SK-N-SH (cell line): ENCODE measurements at regions not wholly inside any gene's neighbourhood (a gene's known extent, or its start where the extent isn't known, plus 50 kb on each side); places are given as distances from the start of the nearest gene placed in this dataset.

Experiments
- CTCF ChIA-PET: fragments of 300-600, 350-600 bp; formaldehyde crosslinking; extraction: SDS; loops from one replicate; lab custom pipeline; 2021; lab: Yijun Ruan, JAX
- POLR2A ChIA-PET: fragments of 350-600 bp; sonication (Branson Sonifier 250); formaldehyde crosslinking; extraction: SDS; loops from one replicate; lab custom pipeline; 2020; ENCODE audit warnings: antibody characterized with exemption, inconsistent platforms; lab: Yijun Ruan, JAX
- DNase-seq: peaks from one replicate; pipeline ENCODE4 v3.0.0; 2012
- H2AFZ ChIP-seq: fragments of 200-600 bp; sonication (generic); 2 replicates; pipeline ENCODE4 v1.8.1; 2016; ENCODE audit warnings: antibody characterized with exemption, mild to moderate bottlenecking, low read depth
- H3F3A ChIP-seq: fragments of 200-600 bp; sonication (generic); replicated peaks from 2 replicates; pipeline ENCODE3; 2016; ENCODE audit warnings: antibody characterized with exemption, mild to moderate bottlenecking; ENCODE audit not compliant: insufficient read depth
- H3K27ac ChIP-seq, 2 experiments: fragments of 200-500 bp in 1 of 2; fragments of 200-600 bp in 1 of 2; sonication (Bioruptor generic) in 1 of 2; sonication (generic), shearing (Covaris generic) in 1 of 2; 2 replicates each; pipeline versions ENCODE4 v1.5.1 to v1.6.1; 2014 to 2016; ENCODE audit warnings: low read depth in 2 of 2, inconsistent platforms in 1 of 2, low read length in 1 of 2, mild to moderate bottlenecking in 1 of 2, mixed read lengths in 1 of 2
- H3K27me3 ChIP-seq: fragments of 200-600 bp; sonication (generic), shearing (Covaris generic); 2 replicates; pipeline ENCODE4 v1.6.1; 2016; ENCODE audit warnings: mixed run types; ENCODE audit not compliant: insufficient read depth
- H3K36me3 ChIP-seq, 2 experiments: fragments of 200-500 bp in 1 of 2; fragments of 200-600 bp in 1 of 2; sonication (Bioruptor generic) in 1 of 2; sonication (generic) in 1 of 2; replicated peaks in 1 of 2; 2 replicates each; pipeline versions ENCODE3 to v1.5.1; 2014 to 2016; ENCODE audit warnings: low read length in 1 of 2, mild to moderate bottlenecking in 1 of 2; ENCODE audit not compliant: insufficient read depth in 2 of 2, control insufficient read depth in 1 of 2
- H3K4me1 ChIP-seq, 2 experiments: fragments of 200-500 bp in 1 of 2; fragments of 200-600 bp in 1 of 2; sonication (Bioruptor generic) in 1 of 2; sonication (generic), shearing (Covaris generic) in 1 of 2; 2 replicates each; pipeline versions ENCODE4 v1.5.1 to v1.6.1; 2014 to 2016; ENCODE audit warnings: low read depth in 1 of 2, low read length in 1 of 2, mixed run types in 1 of 2; ENCODE audit not compliant: insufficient read depth in 2 of 2, control insufficient read depth in 1 of 2
- H3K4me2 ChIP-seq: fragments of 200-600 bp; sonication (generic), shearing (Covaris generic); 2 replicates; pipeline ENCODE4 v1.6.1; 2017; ENCODE audit warnings: mixed run types
- H3K4me3 ChIP-seq, 2 experiments: fragments of 200-500 bp in 1 of 2; fragments of 200-600 bp in 1 of 2; sonication (Bioruptor generic) in 1 of 2; sonication (generic), shearing (Covaris generic) in 1 of 2; 2 replicates each; pipeline versions ENCODE4 v1.5.1 to v1.8.1; 2014 to 2016; ENCODE audit warnings: low read depth in 2 of 2, inconsistent platforms in 1 of 2, low read length in 1 of 2, mild to moderate bottlenecking in 1 of 2, mixed read lengths in 1 of 2, moderate library complexity in 1 of 2
- H3K79me2 ChIP-seq: fragments of 200-600 bp; sonication (generic); 2 replicates; pipeline ENCODE4 v1.8.1; 2017; ENCODE audit warnings: mild to moderate bottlenecking; ENCODE audit not compliant: insufficient read depth
- H3K9ac ChIP-seq: fragments of 200-600 bp; sonication (generic); 2 replicates; pipeline ENCODE4 v1.6.1; 2017; ENCODE audit warnings: mixed run types
- H3K9me2 ChIP-seq: fragments of 200-600 bp; sonication (generic); 2 replicates; pipeline ENCODE4 v1.6.1; 2017; ENCODE audit warnings: mixed run types
- H3K9me3 ChIP-seq: fragments of 200-600 bp; sonication (generic); 2 replicates; pipeline ENCODE4 v1.6.1; 2017; ENCODE audit warnings: mixed run types, mild to moderate bottlenecking, moderate library complexity
- H4K20me1 ChIP-seq: fragments of 200-600 bp; sonication (generic); 2 replicates; pipeline ENCODE4 v1.6.1; 2017; ENCODE audit warnings: mild to moderate bottlenecking, mixed run types; ENCODE audit not compliant: insufficient read depth
- CHD2 ChIP-seq: fragments of 150-350 bp; IDR thresholded peaks from 2 replicates; pipeline ENCODE4 v1.6.1; 2018; ENCODE audit warnings: low read length; ENCODE audit not compliant: partially characterized antibody
- ELF1 ChIP-seq: IDR thresholded peaks from 2 replicates; pipeline ENCODE4 v1.4.0; 2012
- FOSL2 ChIP-seq: IDR thresholded peaks from 2 replicates; pipeline ENCODE4 v1.4.0; 2012; ENCODE audit warnings: low read depth, mild to moderate bottlenecking, moderate library complexity, borderline replicate concordance
- FOXJ3 ChIP-seq: sonication (generic); formaldehyde crosslinking; IDR thresholded peaks from 2 replicates; pipeline ENCODE4 v1.5.1; 2020; ENCODE audit warnings: mild to moderate bottlenecking, missing genetic modification reagents
- FOXM1 ChIP-seq: IDR thresholded peaks from 2 replicates; pipeline ENCODE4 v1.4.0; 2012; ENCODE audit warnings: low read depth, mild to moderate bottlenecking
- GABPA ChIP-seq: IDR thresholded peaks from 2 replicates; pipeline ENCODE4 v1.4.0; 2012; ENCODE audit warnings: low read depth, mild to moderate bottlenecking
- MEF2A ChIP-seq: IDR thresholded peaks from 2 replicates; pipeline ENCODE4 v1.4.0; 2012; ENCODE audit warnings: low read depth, borderline replicate concordance
- RAD21 ChIP-seq: IDR thresholded peaks from 2 replicates; pipeline ENCODE4 v1.6.1; 2012; ENCODE audit warnings: mild to moderate bottlenecking, low read length
- RCOR1 ChIP-seq: fragments of 150-350 bp; IDR thresholded peaks from 2 replicates; pipeline ENCODE4 v1.6.1; 2017; ENCODE audit warnings: antibody characterized with exemption, low read length
- RXRA ChIP-seq: IDR thresholded peaks from 2 replicates; pipeline ENCODE4 v1.4.0; 2012; ENCODE audit warnings: low read depth, mild to moderate bottlenecking, borderline replicate concordance
- SMC3 ChIP-seq: IDR thresholded peaks from 2 replicates; pipeline ENCODE4 v1.6.1; 2012; ENCODE audit warnings: low read depth, low read length, improper control_type of control experiment
- TAF1 ChIP-seq: IDR thresholded peaks from 2 replicates; pipeline ENCODE4 v1.6.1; 2012; ENCODE audit warnings: low read depth, mild to moderate bottlenecking, low read length, moderate library complexity, borderline replicate concordance
- WGBS: methylation state at CpG from one replicate; pipeline ENCODE4 v1.1.6; 2017; ENCODE audit warnings: low lambda C conversion rate; 5-methylcytosine and 5-hydroxymethylcytosine counted together
- TF ChIP-seq, protein P1 (sequence below): fragments of 150-350 bp; IDR thresholded peaks from 2 replicates; pipeline ENCODE4 v1.6.1; 2017; ENCODE audit warnings: antibody characterized with exemption, low read length, low read depth, borderline replicate concordance
- TF ChIP-seq, protein P2 (sequence below): fragments of 200-600 bp; sonication (generic); IDR thresholded peaks from 2 replicates; pipeline ENCODE4 v1.6.1; 2017; ENCODE audit warnings: antibody characterized with exemption, mild to moderate bottlenecking, moderate library complexity
- TF ChIP-seq, protein P3 (sequence below): IDR thresholded peaks from 2 replicates; pipeline ENCODE4 v1.6.1; 2012; ENCODE audit warnings: mild to moderate bottlenecking, low read depth, low read length, moderate library complexity

DNA sequence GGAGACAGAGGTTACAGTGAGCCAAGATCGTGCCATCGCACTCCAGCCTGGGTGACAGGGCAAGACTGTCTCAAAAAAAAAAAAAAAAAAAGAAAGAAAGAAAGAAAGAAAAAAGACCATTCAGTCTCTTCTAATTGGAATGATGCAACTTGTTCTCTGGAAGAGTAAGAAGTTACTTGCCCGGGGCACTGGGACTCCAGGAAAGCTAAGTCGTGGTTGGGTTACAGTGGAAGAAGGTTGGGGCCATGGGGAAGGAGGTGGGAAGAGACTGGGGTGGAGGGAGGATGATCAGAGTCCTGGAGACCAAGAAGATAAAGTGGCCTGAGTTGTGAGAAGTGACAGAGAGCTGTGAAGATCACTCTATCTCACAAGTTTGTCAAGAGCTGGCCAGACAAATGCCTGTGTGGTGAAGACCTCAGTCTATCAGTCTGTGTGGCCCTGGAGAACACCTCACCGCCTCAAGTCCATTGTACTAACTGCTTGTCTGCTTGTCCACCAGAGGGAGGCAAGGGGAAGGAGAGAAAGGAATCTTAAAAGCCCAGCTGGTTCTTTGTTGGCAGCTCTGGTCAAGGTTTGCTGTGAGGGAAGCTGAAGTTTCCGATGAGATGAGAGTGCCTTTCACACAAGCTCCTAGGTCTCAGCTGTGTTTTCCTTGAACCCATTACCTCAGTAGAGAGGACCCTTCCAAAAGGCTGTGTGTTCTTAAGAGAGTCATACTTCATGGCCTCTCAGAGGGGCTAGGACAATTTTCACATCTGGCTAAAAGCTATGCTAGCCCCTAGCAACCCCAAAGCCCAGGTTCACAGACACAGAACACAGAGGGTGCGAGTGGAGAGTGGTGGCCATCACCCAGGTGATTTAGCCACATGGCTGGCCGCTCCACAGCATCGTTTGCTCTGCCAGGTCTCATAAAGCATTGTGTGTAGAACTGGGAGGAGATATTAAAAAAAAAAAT, 72.0 kb upstream of the TMEM178A start:
- H3K4me2 ChIP-seq, result no peak overlapping the region
- no peak overlapping the region for H3K9ac ChIP-seq
- WGBS, result 71% methylated on average over 9 of the region's 9 CpGs
- H3F3A ChIP-seq, result no peaks in the 10 kb centered on the region
- no peak for DNase-seq
- H4K20me1 ChIP-seq, result no peaks in the 10 kb centered on the region
- H3K36me3 ChIP-seq, result no peaks in the 10 kb centered on the region
- H3K9me2 ChIP-seq, result no peaks in the 10 kb centered on the region
- no peaks in the 10 kb centered on the region for H3K4me1 ChIP-seq
- no peak overlapping the region for H3K27ac ChIP-seq
- ChIA-PET POLR2A (no interaction called here), CTCF (interaction anchor here (0.7 to 2.7 kb wide), 7 partner anchors 10 to 136 kb away, joined by 3 to 8 read pairs (median 3); no protein-coding TSS in a partner anchor)
- TF ChIP-seq, protein P1, sequence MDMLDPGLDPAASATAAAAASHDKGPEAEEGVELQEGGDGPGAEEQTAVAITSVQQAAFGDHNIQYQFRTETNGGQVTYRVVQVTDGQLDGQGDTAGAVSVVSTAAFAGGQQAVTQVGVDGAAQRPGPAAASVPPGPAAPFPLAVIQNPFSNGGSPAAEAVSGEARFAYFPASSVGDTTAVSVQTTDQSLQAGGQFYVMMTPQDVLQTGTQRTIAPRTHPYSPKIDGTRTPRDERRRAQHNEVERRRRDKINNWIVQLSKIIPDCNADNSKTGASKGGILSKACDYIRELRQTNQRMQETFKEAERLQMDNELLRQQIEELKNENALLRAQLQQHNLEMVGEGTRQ, result no peak
- TF ChIP-seq, protein P2, sequence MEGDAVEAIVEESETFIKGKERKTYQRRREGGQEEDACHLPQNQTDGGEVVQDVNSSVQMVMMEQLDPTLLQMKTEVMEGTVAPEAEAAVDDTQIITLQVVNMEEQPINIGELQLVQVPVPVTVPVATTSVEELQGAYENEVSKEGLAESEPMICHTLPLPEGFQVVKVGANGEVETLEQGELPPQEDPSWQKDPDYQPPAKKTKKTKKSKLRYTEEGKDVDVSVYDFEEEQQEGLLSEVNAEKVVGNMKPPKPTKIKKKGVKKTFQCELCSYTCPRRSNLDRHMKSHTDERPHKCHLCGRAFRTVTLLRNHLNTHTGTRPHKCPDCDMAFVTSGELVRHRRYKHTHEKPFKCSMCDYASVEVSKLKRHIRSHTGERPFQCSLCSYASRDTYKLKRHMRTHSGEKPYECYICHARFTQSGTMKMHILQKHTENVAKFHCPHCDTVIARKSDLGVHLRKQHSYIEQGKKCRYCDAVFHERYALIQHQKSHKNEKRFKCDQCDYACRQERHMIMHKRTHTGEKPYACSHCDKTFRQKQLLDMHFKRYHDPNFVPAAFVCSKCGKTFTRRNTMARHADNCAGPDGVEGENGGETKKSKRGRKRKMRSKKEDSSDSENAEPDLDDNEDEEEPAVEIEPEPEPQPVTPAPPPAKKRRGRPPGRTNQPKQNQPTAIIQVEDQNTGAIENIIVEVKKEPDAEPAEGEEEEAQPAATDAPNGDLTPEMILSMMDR, result peak; percentile 57
- TF ChIP-seq TAF1 (no peak), FOSL2 (no peak), CHD2 (no peak), RXRA (no peak), MEF2A (no peak), RAD21 (peak; percentile 53), GABPA (no peak), ELF1 (no peak), FOXJ3 (no peak), FOXM1 (no peak), RCOR1 (no peak), SMC3 (peak; percentile 53)
- TF ChIP-seq, protein P3, sequence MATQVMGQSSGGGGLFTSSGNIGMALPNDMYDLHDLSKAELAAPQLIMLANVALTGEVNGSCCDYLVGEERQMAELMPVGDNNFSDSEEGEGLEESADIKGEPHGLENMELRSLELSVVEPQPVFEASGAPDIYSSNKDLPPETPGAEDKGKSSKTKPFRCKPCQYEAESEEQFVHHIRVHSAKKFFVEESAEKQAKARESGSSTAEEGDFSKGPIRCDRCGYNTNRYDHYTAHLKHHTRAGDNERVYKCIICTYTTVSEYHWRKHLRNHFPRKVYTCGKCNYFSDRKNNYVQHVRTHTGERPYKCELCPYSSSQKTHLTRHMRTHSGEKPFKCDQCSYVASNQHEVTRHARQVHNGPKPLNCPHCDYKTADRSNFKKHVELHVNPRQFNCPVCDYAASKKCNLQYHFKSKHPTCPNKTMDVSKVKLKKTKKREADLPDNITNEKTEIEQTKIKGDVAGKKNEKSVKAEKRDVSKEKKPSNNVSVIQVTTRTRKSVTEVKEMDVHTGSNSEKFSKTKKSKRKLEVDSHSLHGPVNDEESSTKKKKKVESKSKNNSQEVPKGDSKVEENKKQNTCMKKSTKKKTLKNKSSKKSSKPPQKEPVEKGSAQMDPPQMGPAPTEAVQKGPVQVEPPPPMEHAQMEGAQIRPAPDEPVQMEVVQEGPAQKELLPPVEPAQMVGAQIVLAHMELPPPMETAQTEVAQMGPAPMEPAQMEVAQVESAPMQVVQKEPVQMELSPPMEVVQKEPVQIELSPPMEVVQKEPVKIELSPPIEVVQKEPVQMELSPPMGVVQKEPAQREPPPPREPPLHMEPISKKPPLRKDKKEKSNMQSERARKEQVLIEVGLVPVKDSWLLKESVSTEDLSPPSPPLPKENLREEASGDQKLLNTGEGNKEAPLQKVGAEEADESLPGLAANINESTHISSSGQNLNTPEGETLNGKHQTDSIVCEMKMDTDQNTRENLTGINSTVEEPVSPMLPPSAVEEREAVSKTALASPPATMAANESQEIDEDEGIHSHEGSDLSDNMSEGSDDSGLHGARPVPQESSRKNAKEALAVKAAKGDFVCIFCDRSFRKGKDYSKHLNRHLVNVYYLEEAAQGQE, result no peak
- no peak overlapping the region for H2AFZ ChIP-seq
- no peaks in the 10 kb centered on the region for H3K79me2 ChIP-seq
- H3K4me3 ChIP-seq, result no peak overlapping the region
- no peaks in the 10 kb centered on the region for H3K9me3 ChIP-seq
- no peaks in the 10 kb centered on the region for H3K27me3 ChIP-seq
